ENCODE measurements at regions not wholly inside any gene's neighbourhood (a gene's known extent, or its start where the extent isn't known, plus 50 kb on each side); places are given as distances from the start of the nearest gene placed in this dataset.
"Not testable (repeated sequence)": the region's sequence is repeated elsewhere in the genome, so short reads cannot be mapped to it uniquely, and the experiment has no call there.

DNA sequence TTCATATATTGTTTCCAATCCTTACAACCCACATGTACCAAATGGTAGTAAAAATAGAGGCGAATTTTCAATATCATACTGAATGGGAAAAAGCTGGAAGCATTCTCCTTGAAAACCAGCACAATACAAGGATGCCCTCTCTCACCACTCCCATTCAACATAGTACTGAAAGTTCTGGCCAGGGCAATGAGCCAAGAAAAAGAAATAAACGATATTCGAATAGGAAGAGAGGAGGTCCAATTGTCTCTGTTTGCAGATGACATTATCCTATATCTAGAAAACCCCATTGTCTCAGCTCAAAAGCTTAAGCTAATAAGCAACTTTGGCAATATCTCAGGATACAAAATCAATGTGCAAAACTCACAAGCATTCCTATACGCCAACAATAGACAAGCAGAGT, 346.4 kb upstream of the JARID2 start:
- not testable (repeated sequence) for FAIRE-seq

DNA sequence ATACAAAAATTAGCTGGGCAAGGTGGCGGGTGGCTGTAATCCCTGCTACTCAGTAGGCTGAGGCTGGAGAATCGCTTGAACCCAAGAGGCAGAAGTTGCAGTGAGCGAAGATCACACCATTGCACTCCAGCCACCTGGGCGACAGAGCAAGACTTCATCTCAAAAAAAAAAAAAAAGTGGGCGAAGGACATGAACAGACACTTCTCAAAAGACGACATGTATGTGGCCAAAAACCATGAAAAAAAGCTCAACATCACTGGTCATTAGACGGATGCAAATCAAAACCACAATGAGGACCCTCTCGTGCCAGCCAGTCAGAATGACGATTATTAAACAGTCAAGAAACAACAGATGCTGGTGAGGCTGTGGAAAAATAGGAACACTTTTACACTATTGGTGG, 344.9 kb upstream of the JARID2 start:
- no peak for FAIRE-seq

DNA sequence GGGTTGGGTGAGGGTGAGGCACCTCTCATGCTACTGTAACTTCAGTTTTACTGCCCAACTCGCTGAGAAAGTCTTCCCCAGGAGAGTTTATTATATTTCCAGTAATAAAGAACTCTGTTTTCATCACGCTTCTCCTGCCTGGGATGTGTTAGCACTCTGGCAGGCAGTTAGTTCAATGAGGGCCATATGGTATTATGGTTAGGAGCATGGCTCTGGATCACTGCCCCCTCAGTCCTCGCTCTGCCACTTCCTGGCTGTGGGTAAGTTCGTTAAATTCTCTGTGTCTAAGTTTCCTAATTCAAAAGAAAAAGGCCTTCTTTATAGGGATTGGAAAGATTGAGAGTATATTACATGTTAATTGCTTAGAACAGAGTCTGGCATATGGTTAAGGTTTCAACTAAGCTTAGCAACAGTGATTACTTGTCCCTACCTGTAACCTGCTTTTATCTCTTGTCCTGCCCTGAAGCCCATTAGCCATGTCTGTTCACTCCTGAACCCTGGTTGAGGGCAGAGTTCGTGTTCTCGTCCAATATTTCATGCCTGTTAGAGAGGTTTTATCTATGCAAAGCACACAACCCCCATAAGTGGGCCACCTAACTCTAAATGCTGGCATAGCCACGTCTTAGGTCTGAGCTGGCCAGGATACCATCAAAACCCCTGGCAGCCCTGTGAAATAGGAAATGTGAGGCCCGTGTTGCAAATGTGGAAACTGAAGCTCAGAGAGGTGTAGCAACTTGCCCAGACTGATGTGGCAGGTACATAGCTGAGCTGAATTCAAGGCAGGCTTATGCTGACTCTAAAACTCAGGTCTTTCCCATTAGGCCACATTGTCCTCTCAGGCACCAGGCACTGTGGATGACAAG, 342.5 kb upstream of the JARID2 start:
- FAIRE-seq: no peak

DNA sequence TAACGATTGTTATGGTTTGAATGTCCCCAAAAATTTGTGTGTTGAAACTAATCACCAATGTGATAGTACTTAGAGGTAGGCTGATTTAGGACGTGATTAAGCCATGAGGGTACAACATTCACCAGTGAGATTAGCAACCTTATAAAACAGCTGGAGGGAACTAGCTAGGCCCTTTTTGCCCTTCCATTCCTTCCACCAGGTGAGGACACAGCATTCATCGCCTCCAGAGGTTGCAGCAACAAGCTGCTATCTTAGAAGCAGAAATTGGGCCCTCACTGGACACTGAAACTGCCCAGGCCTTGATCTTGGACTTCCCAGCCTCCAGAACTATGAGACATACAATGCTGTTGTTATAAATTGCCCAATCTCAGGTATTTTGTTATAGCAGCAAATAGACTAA, 340.7 kb upstream of the JARID2 start:
- no peak for FAIRE-seq

DNA sequence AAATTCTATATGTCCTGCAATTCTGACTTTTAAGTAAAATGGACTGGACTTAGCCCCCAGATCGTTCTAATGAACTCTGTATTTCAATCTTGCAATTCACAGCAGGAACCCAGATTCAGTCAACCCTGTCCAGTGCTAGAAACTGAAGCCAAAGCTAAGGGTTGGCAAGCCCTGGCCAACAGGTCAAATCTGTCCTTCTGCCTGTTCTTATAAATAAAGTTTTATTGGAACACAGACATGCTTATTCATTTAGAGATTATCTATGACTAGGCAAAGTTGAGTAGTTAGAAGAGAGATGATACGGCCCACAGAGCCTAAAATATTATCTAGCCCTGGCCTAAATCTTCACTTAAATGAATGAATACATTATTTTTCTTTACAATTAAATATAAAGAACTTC, 339.2 kb upstream of the JARID2 start:
- FAIRE-seq: no peak

DNA sequence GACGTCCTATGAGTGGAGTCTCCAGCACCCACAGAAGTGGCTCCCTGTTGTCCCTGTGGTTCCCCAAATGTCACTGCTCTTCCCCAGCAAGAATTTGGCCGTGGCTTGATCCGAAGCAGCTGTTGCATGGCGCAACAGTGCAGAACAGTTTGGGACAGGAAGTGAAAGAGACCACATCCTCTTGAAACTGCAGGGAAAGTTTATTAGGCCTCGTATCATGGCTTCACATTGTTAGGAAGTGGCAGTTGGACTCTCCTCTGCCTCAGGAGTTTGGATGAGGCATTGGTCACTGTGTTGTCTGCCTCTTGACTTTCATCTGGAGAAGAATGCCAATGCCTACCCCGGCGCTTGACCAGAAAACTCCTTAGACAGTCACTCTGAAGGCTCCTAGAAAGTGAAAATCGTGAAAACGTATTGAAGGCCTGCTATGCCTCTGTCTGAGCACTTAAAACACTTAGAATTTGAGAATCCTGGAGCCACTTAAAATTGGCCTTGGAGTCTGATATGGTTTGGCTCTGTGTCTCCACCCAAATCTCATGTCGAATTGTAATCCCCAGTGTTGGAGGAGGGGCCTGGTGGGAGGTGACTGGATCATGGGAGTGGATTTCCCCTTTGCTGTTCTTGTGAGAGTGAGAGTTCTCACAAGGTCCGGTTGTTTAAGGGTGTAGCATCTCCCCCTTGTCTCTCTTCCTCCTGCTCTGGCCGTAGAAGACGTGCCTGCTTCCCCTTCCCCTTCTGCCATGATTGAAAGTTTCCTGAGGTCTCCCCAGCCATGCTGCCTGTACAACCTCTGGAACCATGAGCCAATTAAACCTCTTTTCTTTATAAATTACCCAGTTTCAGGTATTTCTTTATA, 334.9 kb upstream of the JARID2 start:
- FAIRE-seq: no peak

DNA sequence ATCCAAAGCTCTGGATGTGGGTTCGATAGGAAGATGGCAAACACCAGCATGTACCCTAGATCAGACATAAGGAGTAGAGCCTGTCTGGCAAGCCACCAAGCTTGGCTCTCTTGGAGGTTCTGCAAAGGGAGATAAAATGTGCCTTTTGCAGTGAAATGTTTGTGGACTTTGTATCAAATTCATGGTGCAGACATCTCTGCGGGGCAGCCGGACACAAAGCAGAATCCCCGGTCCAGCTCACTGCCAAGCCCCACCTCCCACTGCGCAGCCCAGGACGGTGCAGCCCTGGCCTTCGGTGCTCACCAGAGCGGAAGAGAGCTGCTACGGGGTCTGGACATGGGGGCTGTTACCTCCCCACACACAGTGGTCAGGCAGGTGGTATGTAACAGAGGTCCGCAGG, 333.6 kb upstream of the JARID2 start:
- no peak for FAIRE-seq

DNA sequence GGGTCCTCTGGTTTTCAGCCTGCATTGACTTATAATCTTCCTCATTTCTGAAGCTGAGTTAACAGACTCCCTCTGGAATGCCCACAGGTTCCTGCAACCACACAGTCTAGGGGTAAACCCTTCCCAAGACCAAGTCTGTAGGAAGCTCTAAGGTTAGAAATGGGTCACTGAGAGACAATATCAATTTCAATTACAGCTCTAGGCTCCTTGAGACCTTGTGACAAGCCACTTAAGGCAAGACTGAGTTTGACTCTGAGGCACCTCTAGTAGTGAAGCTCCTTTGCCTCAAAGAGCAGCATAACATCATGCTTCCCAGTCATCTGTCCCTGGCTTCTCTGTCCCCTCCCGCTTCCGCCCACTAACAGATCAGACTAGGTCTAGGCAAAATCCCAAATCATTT, 333.2 kb upstream of the JARID2 start:
- no peak for FAIRE-seq

DNA sequence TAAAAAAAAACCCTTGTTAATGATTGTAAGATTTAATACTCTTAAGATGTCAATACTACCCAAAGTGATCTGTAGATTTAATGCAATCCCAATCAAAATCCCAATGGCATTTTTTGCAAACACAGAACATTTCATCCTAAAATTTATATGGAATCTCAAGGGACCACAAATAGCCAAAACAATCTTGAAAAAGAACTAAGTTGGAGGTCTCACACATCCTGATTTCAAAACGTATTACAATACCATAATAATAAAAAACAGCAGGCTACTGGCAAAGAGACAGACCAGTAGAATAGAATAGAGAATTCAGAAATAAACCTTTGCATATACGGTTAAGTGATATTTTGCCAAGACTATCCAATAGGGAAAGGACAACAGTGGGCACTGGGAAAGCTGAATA, 331.9 kb upstream of the JARID2 start:
- peak; percentile 57 for FAIRE-seq

DNA sequence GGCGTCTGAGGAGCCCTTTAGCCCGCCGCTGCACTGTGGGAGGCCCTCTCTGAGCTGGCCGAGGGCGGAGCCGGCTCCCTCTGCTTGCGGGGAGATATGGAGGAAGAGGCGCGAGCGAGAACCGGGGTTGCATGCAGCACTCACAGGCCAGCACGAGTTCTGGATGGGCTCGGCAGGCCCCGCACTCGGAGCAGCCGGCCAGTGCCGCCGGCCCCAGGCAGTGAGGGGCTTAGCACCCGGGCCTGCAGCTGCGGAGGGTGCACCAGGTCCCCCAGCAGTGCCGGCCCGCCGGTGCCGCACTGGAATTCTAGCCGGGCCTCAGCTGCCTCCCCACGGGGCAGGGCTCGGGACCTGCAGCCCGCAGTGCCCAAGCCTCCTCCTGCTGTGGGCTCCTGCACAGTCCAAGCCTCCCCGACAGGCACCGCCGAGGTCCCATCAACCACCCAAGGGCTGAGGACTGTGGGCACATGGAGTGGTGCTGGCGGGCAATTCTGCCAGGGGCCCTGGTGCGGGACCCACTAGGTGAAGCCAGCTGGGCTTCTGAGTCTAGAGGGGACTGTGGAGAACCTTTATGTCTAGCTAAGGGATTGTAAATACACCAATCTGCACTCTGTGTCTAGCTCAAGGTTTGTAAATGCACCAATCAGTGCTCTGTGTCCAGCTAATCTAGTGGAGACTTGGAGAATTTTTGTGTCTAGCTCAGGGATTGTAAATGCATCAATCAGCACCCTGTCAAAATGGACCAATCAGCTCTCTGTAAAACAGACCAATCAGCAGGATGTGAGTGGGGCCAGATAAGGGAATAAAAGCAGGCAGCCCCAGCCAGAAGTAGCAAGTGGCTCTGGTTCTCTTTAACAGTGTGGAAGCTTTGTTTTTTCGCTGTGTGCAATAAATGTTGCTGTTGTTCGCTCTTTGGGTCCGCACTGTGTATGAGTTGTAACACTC, 329.7 kb upstream of the JARID2 start:
- FAIRE-seq: no peak

DNA sequence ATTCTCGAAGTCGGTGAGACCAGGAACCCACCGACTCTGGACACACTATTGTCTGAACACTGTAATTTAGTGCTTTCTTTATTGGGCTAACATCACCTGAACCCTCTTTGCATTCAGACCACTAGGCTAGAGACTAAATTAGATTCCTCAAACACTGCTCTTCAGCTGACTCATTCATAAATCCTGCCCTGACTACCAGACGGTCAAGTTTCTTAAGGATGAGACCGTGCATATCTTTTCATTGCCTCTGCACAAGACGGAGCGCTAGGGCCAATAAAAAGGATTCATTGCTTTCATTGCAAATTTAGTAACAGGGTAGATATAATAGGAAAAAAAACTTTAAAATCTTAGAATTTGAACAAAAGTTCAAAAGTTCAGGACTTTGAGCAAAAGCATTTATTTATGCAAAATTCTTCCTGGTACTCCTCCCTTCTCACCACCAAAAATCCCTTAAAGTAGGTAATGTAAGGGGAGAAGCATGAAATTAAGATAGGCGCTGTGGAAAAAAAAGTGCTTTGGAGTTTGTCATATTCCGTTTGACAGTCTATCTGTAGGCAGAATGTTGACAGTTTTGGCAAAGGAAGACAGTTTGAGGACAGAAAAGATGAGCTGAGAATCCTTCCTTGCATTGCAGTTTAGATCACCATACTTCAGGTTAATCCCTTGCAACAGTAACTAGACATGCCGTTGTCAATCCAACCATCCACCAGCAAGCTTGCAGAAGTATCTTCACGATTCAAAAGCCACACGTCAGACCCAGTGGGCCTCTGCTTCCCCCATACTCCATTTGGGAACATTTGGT, 328.6 kb upstream of the JARID2 start:
- FAIRE-seq: no peak

DNA sequence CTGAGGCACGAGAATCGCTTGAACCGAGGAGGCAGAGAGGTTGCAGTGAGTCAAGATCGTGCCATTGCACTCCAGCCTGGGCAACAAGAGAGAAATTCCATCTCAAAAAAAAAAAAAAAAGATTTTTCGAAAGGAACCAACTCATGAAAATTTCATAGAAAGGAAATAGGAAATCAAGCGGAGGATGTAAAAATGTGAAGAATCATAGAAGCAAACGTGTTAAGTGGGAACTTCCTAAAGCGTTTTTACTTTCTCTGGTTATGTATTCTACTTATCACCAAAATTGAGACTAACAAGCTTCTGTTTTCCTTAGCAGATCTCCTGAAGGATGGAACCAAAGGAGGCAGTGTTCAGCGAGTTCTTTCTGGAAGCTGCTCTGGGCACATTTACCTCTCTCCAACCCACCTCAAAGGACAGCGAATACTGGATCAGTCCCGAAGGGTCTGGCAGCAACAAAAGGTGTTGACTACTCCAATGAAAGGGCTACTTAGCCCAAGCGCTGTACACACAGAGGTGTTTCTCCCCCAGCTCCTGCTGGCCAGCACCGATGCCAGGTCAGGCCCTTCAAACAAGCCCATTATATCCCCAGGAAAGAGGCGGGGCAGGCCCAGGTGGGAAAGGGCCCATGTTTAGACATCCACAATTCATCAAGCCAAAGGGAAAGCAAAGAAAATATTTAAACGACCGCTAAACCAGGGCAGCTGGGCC, 327.5 kb upstream of the JARID2 start:
- FAIRE-seq: no peak

DNA sequence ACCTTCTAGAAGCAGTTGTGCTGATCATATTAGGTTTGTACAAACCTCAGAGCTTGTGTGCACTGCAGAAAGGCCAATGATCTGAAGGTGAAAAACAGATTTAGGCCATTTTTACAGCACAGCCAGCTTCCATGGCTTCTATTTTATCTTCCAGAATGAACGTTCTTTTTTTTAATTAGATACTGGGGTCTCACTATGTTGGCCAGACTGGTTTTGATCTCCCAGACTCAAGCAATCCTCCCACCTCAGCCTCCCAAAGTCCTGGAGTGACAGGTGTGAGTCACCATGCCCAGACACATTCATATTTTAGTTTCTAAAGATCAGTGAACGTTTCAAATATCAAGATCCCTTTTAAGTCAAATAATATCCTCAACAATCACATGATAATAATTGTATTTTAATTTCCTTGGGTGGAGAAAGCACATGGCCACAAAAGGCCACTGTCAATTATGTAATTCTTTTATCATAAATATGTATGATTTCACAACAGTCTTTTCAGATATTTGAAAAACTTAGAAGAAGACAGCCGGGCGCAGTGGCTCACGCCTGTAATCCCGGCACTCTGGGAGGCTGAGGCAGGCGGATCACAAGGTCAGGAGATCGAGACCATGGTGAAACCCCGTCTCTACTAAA, 326.7 kb upstream of the JARID2 start:
- no peak for FAIRE-seq

DNA sequence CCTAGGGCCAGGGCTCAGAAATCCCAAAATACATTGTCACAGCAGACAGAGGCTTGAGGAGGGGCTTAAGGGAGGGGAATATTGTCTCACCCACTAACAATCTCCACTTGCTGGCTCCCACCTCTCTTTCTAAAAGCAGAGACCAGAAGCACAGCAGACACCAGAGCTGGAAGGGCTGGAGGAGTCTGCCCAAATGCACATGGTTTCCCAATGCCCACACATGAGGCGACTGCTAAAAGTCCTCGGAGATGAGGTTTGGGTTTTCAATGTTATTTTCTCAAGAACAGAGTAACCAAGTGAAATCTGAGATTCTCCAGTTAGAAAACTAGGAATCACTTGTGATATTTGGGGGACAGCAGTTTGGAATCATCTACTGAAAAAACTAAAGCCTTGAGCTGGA, 325.6 kb upstream of the JARID2 start:
- FAIRE-seq: no peak

DNA sequence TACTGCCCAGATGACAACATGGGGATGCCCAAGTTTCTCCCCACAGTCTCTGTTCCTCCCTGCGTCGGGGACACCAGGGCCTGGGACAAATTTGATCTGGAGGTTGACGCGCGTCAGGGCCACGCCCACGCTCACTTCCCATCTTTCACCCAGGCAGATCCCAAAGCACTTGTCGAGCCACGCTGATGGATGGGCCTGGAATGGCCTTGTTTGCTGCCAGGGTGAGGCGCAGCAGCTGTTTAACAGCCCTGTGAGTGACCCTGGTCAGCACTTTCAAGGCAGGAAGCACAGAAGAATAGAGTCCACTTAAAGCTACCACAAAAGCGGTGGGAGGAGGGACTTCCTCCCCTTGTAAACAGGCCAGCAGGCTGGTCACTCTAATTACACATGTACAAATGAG, 324.7 kb upstream of the JARID2 start:
- FAIRE-seq: no peak

DNA sequence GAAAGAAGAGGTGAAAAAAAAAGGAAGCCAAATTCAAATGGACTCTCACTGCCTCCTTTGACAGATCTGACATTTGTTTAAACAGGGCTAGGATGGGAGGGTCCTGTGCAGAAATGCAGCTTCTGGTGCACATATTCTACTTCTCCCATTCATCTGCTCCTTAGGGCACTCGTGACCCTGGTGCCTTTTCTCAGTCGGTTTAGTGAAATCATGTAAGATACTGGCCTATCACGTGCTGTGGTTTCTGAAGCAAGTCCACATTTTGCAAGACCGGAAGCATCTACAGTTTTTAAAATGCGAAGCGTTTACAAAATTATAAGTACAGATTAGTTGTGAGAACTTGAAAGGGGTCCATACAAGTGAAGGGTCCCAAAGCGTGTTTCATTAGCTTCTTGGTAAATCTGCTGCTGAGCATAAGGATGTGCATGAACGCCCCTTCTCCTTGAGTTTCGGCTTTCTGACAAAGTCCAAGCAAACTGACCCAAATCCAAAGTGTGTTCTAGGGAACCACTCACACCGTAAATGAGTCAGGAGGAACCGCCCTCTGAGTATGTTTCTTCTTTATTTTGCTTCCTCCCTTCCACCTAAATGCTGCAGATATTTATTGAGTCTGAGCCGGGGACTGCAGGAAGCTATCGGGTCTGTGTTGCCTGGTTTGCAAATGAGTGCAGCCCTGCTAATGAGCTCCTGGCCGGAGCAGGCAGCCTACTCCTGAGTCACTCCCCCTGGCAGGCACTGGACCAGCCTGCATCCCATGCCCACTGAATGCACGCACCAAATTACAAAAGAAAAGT, 323.8 kb upstream of the JARID2 start:
- no peak for FAIRE-seq

DNA sequence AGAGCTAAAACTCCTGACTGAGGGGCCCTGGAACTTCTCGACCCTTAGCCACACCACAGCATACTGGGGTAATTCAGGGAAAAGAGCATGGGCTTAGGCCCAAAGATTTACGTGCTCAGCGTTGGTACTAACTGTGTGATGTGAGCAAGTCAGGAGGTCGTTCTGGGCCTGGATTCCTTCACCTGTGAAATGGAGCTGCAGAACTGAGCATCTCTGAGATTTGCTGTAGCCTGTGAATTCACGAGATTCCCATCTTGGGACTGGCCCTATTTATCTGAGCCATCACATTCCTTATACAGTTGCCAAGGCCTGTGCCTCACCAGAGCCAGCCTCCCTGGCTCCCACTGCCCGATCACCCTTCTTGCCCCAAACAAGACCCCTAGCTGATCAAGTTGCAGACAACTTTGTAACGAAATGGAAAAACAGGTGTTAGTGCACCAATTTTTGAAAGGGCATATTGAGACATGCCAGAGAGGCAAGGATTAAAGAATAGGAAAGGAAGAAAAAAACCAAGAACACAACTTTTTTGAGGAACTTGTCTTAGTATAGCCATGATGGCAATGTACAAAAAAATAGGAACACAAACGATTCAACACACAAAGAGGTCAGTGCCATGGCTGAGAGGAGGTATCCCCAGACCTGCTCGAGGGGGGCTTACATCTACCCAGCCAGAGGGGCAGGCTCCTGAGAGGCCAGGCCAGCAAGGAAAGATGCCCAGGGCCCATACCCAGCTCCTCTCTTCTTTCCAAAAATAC, 323.0 kb upstream of the JARID2 start:
- no peak for FAIRE-seq

DNA sequence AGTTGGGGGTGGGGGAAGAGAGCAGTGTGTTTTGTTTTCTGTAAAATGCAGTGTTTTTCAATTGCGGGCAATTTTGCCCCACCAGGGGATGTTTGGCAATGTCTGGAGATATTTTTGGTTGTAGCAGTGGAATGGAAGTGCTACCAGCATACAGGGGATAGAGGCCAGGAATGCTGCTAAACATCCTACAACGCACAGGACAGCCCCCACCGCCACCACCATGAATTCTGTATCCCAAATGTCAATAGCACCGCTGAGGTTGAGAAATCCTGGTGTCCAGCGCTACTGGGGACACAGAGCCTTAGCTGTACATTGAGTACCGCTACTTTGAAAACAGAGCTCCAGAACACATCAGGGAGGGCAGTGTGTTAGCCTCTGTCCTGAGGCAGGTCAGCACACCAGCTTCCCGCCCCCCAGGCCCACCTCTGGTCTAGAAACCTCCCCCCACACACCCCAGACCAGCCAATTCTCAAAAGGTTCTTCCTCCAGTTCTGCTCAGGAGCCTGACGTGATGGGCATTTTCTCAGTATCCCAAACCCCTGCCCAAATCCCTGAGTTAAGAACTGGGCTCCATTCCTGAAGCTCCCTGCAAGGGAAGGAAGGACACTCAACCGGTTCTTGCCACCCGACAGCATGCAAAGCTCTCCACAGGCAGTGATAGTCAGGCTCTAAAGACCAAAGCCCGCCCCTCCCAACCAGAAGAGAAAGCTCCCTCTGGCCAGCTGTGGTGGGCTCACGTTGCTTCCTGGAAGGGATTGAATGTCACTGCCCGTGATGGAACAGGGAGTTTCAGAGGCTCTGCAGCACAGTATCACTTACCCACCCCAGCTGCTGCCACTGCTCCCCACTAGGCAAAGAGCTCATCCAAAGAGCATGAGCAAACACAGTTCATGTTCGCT, 321.5 kb upstream of the JARID2 start:
- no peak for FAIRE-seq
